ENCODE measurements at regions not wholly inside any gene's neighbourhood (a gene's known extent, or its start where the extent isn't known, plus 50 kb on each side); places are given as distances from the start of the nearest gene placed in this dataset.

GRCh38 chr18:44620812-44621211, 59.9 kb upstream of the SETBP1 start:
- intact Hi-C loops (cut with micrococcal nuclease) = no loop called here
- no peak overlapping the region for H3K9ac ChIP-seq (ENCODE audit: low read length)
- ATAC-seq (no peak), DNase-seq (ENCODE audit: low read depth, low spot score) (no peak)
- H3K27ac ChIP-seq (ENCODE audit: low read depth, low read length) = no peak overlapping the region
- no peak overlapping the region for H2AFZ ChIP-seq (ENCODE audit: low read depth, low read length, poor library complexity, severe bottlenecking)
- ChIA-PET POLR2A (no interaction called here), RAD21 (ENCODE audit: low non-redundant PET in 1 of 2, low total read pairs in 2 of 2, uncharacterized antibody in 2 of 2, unreplicated experiment in 2 of 2) (no interaction called here), CTCF (no interaction called here)
- no peak overlapping the region for H3K4me2 ChIP-seq (ENCODE audit: low read length)
- no peaks in the 10 kb centered on the region for H4K20me1 ChIP-seq (ENCODE audit: insufficient read depth)
- H3K4me3 ChIP-seq (replicated peaks in 1 of 2; ENCODE audit: low read depth in 1 of 2, low read length in 2 of 2) = no peak overlapping the region
- no peaks in the 10 kb centered on the region for H3K36me3 ChIP-seq (ENCODE audit: control insufficient read depth in 1 of 2, insufficient read depth in 2 of 2, low read length in 2 of 2)
- no peak for TF ChIP-seq SRF (IDR thresholded peaks at IDR 0.05; ENCODE audit: low read depth)
- no peak for TF ChIP-seq JUND (IDR thresholded peaks at IDR 0.05)
- no peak for TF ChIP-seq SIN3A (IDR thresholded peaks at IDR 0.05; ENCODE audit: low read depth)
- TF ChIP-seq EZH2 (IDR thresholded peaks at IDR 0.05) = no peak
- TF ChIP-seq ZBTB33 (IDR thresholded peaks at IDR 0.05; ENCODE audit: extremely low read depth, insufficient replicate concordance, low read length) = no peak
- no peak for TF ChIP-seq SP1 (IDR thresholded peaks at IDR 0.05; ENCODE audit: low read depth)
- TF ChIP-seq FOSL1 (IDR thresholded peaks at IDR 0.05; ENCODE audit: low read depth) = no peak
- TF ChIP-seq CTCF (IDR thresholded peaks at IDR 0.05 in 2 of 3, conservative IDR thresholded peaks at IDR 0.05 in 1 of 3; ENCODE audit: borderline replicate concordance in 1 of 3, insufficient read depth in 1 of 3, low read depth in 2 of 3, low read length in 2 of 3) = no peak
- no peak for TF ChIP-seq CEBPB (IDR thresholded peaks at IDR 0.05; ENCODE audit: low read depth)
- no peak for TF ChIP-seq POLR2AphosphoS5 (IDR thresholded peaks at IDR 0.05; ENCODE audit: low read depth, low read length)
- no peak for TF ChIP-seq EZH2phosphoT487 (IDR thresholded peaks at IDR 0.05; ENCODE audit: borderline replicate concordance)
- TF ChIP-seq REST (IDR thresholded peaks at IDR 0.05; ENCODE audit: low read depth) = no peak
- no peak for TF ChIP-seq MAX (IDR thresholded peaks at IDR 0.05)
- no peak for TF ChIP-seq EGR1 (IDR thresholded peaks at IDR 0.05; ENCODE audit: low read depth)
- TF ChIP-seq CBX3 (IDR thresholded peaks at IDR 0.05; ENCODE audit: low read depth) = no peak
- no peak for TF ChIP-seq TCF7L2 (IDR thresholded peaks at IDR 0.05; ENCODE audit: borderline replicate concordance, extremely low read depth, insufficient read depth, insufficient read length)
- no peak for TF ChIP-seq ATF3 (IDR thresholded peaks at IDR 0.05)
- no peak for TF ChIP-seq RAD21 (IDR thresholded peaks at IDR 0.05; ENCODE audit: low read depth)
- no peak for TF ChIP-seq ELF1 (IDR thresholded peaks at IDR 0.05; ENCODE audit: borderline replicate concordance, low read depth)
- no peak for TF ChIP-seq ZFX (IDR thresholded peaks at IDR 0.05)
- no peaks in the 10 kb centered on the region for H3K9me2 ChIP-seq (ENCODE audit: insufficient read depth)
- H3K79me2 ChIP-seq (ENCODE audit: insufficient read depth, low read length) = no peaks in the 10 kb centered on the region
- H3K4me1 ChIP-seq (ENCODE audit: control insufficient read depth in 1 of 2, insufficient read depth in 2 of 2, low read length in 2 of 2) = no peaks in the 10 kb centered on the region
- no TSS peak for BruUV-seq (replicated peaks)
- no peaks in the 10 kb centered on the region for H3K27me3 ChIP-seq (ENCODE audit: insufficient read depth, low read length)
- peaks cover 8 to 16% of the 10 kb centered on the region in 2 experiments; a peak in 2 of 4 replicates for H3K9me3 ChIP-seq (ENCODE audit: control insufficient read depth in 1 of 2, insufficient read depth in 1 of 2, low read depth in 1 of 2, low read length in 2 of 2)

All from HCT116 (cell line).